HCT116 (cell line): ENCODE measurements at regions not wholly inside any gene's neighbourhood (a gene's known extent, or its start where the extent isn't known, plus 50 kb on each side); places are given as distances from the start of the nearest gene placed in this dataset.

Source experiments
- ATAC-seq: fragments of 200-7000 bp; cut with Tn5 transposase; 2 replicates; pipeline ENCODE4 v1.9.1; 2020; ENCODE audit warnings: mild to moderate bottlenecking, moderate library complexity
- BruUV-seq: library from RNA; stranded (reverse); fragments of 400-500 nt; replicated peaks from 2 replicates; lab custom pipeline; 2021; lab: Mats Ljungman, UMichigan
- CTCF ChIA-PET: fragments of 300-600 bp; sonication (Branson Sonifier 250); formaldehyde crosslinking; loops from one replicate; lab custom pipeline; 2021; ENCODE audit warnings: antibody characterized with exemption; lab: Charles Lee
- POLR2A ChIA-PET: fragments of 300-600, 350-600 bp; sonication (Branson Sonifier 250); formaldehyde crosslinking; loops from one replicate; lab custom pipeline; 2021; ENCODE audit warnings: antibody characterized with exemption; lab: Charles Lee
- RAD21 ChIA-PET, 2 experiments: fragments of 300-600 bp; sonication (Branson Sonifier 250); formaldehyde crosslinking; loops; one replicate each; lab custom pipeline; 2023; ENCODE audit warnings: low total read pairs in 2 of 2; ENCODE audit not compliant: uncharacterized antibody in 2 of 2, unreplicated experiment in 2 of 2, low non-redundant PET in 1 of 2; lab: Charles Lee
- DNase-seq: peaks from one replicate; pipeline ENCODE4 v3.0.0-alpha.2; 2010; ENCODE audit warnings: low read depth, low spot score
- H2AFZ ChIP-seq: fragments of 200-600 bp; shearing (Covaris generic), sonication (generic); 2 replicates; pipeline ENCODE4 v1.6.1; 2017; ENCODE audit warnings: low read depth, mixed run types, mixed read lengths, antibody characterized with exemption, low read length; ENCODE audit not compliant: poor library complexity, severe bottlenecking
- H3K27ac ChIP-seq: 2 replicates; pipeline ENCODE4 v1.5.1; 2012; ENCODE audit warnings: low read depth, low read length
- H3K27me3 ChIP-seq: fragments of 200-600 bp; sonication (generic); 2 replicates; pipeline ENCODE4 v1.6.1; 2016; ENCODE audit warnings: mixed run types, low read length, mixed read lengths; ENCODE audit not compliant: insufficient read depth
- H3K36me3 ChIP-seq, 2 experiments: fragments of 200-500 bp in 1 of 2; fragments of 200-600 bp in 1 of 2; sonication (Bioruptor generic) in 1 of 2; sonication (generic) in 1 of 2; 2 replicates each; pipeline versions ENCODE4 v1.5.1 to v1.6.1; 2014 to 2016; ENCODE audit warnings: low read length in 2 of 2, inconsistent platforms in 1 of 2, mixed read lengths in 1 of 2, mixed run types in 1 of 2; ENCODE audit not compliant: insufficient read depth in 2 of 2, control insufficient read depth in 1 of 2
- H3K4me1 ChIP-seq, 2 experiments: fragments of 200-600 bp in 1 of 2; sonication (generic) in 1 of 2; 2 replicates each; pipeline versions ENCODE4 v1.5.1 to v1.6.1; 2012 to 2017; ENCODE audit warnings: low read length in 2 of 2, inconsistent platforms in 1 of 2, mild to moderate bottlenecking in 1 of 2, mixed read lengths in 1 of 2, mixed run types in 1 of 2, moderate library complexity in 1 of 2; ENCODE audit not compliant: insufficient read depth in 2 of 2, control insufficient read depth in 1 of 2
- H3K4me2 ChIP-seq: fragments of 200-600 bp; sonication (generic); 2 replicates; pipeline ENCODE4 v1.6.1; 2017; ENCODE audit warnings: mixed run types, low read length, mixed read lengths
- H3K4me3 ChIP-seq, 2 experiments: fragments of 200-600 bp in 1 of 2; sonication (generic) in 1 of 2; replicated peaks in 1 of 2; 2 replicates each; pipeline ENCODE4 v1.5.1; 2011 to 2016; ENCODE audit warnings: low read length in 2 of 2, control low read depth in 1 of 2, low read depth in 1 of 2, mild to moderate bottlenecking in 1 of 2, mixed read lengths in 1 of 2, mixed run types in 1 of 2
- H3K79me2 ChIP-seq: fragments of 200-600 bp; sonication (generic); 2 replicates; pipeline ENCODE4 v1.6.1; 2017; ENCODE audit warnings: mild to moderate bottlenecking, mixed run types, low read length, moderate library complexity, mixed read lengths; ENCODE audit not compliant: insufficient read depth
- H3K9ac ChIP-seq: fragments of 200-600 bp; sonication (generic); 2 replicates; pipeline ENCODE4 v1.6.1; 2016; ENCODE audit warnings: low read length, mixed read lengths
- H3K9me2 ChIP-seq: fragments of 200-600 bp; sonication (generic), shearing (Covaris generic); 2 replicates; pipeline ENCODE4 v1.6.1; 2017; ENCODE audit warnings: mixed run types, mild to moderate bottlenecking, moderate library complexity; ENCODE audit not compliant: insufficient read depth
- H3K9me3 ChIP-seq, 2 experiments: fragments of 200-500 bp in 1 of 2; fragments of 200-600 bp in 1 of 2; sonication (Bioruptor generic) in 1 of 2; sonication (generic) in 1 of 2; 2 replicates each; pipeline ENCODE4 v1.6.1; 2014 to 2017; ENCODE audit warnings: low read length in 2 of 2, mixed read lengths in 2 of 2, inconsistent platforms in 1 of 2, low read depth in 1 of 2, mild to moderate bottlenecking in 1 of 2, mixed run types in 1 of 2, moderate library complexity in 1 of 2; ENCODE audit not compliant: control insufficient read depth in 1 of 2, insufficient read depth in 1 of 2
- H4K20me1 ChIP-seq: fragments of 200-600 bp; sonication (generic), shearing (Covaris generic); 2 replicates; pipeline ENCODE4 v1.6.1; 2017; ENCODE audit warnings: mixed run types, mild to moderate bottlenecking, moderate library complexity; ENCODE audit not compliant: insufficient read depth
- ATF3 ChIP-seq: IDR thresholded peaks from 2 replicates; pipeline ENCODE4 v1.6.1; 2012
- CBX3 ChIP-seq: IDR thresholded peaks from 2 replicates; pipeline ENCODE4 v1.6.1; 2012; ENCODE audit warnings: low read depth
- CEBPB ChIP-seq: IDR thresholded peaks from 2 replicates; pipeline ENCODE4 v1.6.1; 2012; ENCODE audit warnings: low read depth
- EZH2 ChIP-seq: fragments of 200-600 bp; sonication (generic); IDR thresholded peaks from 2 replicates; pipeline ENCODE4 v1.6.1; 2017; ENCODE audit warnings: antibody characterized with exemption, mixed run types
- FOSL1 ChIP-seq: IDR thresholded peaks from 2 replicates; pipeline ENCODE4 v1.6.1; 2012; ENCODE audit warnings: low read depth
- JUND ChIP-seq: IDR thresholded peaks from 2 replicates; pipeline ENCODE4 v1.6.1; 2012
- MAX ChIP-seq: IDR thresholded peaks from 2 replicates; pipeline ENCODE4 v1.6.1; 2012
- POLR2A ChIP-seq: IDR thresholded peaks from 2 replicates; pipeline ENCODE4 v1.7.0; 2011; ENCODE audit warnings: borderline replicate concordance; ENCODE audit not compliant: insufficient read depth, insufficient read length; ENCODE audit errors: extremely low read depth
- POLR2AphosphoS5 ChIP-seq: IDR thresholded peaks from 2 replicates; pipeline ENCODE4 v1.6.1; 2011; ENCODE audit warnings: mild to moderate bottlenecking, low read depth, low read length, moderate library complexity
- RAD21 ChIP-seq: IDR thresholded peaks from 2 replicates; pipeline ENCODE4 v1.6.1; 2012; ENCODE audit warnings: low read depth, mild to moderate bottlenecking
- REST ChIP-seq: IDR thresholded peaks from 2 replicates; pipeline ENCODE4 v1.6.1; 2012; ENCODE audit warnings: low read depth
- SP1 ChIP-seq: IDR thresholded peaks from 2 replicates; pipeline ENCODE4 v1.6.1; 2012; ENCODE audit warnings: low read depth
- SRF ChIP-seq: IDR thresholded peaks from 2 replicates; pipeline ENCODE4 v1.6.1; 2012; ENCODE audit warnings: low read depth
- TCF7L2 ChIP-seq: IDR thresholded peaks from 2 replicates; pipeline ENCODE4 v1.7.0; 2011; ENCODE audit warnings: borderline replicate concordance, inconsistent platforms; ENCODE audit not compliant: insufficient read depth, insufficient read length; ENCODE audit errors: extremely low read depth
- YY1 ChIP-seq: IDR thresholded peaks from 2 replicates; pipeline ENCODE4 v1.6.1; 2011; ENCODE audit warnings: low read length, low read depth, moderate library complexity, mild to moderate bottlenecking; ENCODE audit not compliant: insufficient replicate concordance; ENCODE audit errors: extremely low read depth
- ZBTB33 ChIP-seq: IDR thresholded peaks from 2 replicates; pipeline ENCODE4 v1.6.1; 2011; ENCODE audit warnings: mild to moderate bottlenecking, low read length, moderate library complexity; ENCODE audit not compliant: insufficient replicate concordance; ENCODE audit errors: extremely low read depth
- ZNF274 ChIP-seq: fragments of 200-500 bp; sonication (Bioruptor generic); IDR thresholded peaks from 2 replicates; pipeline ENCODE4 v1.6.1; 2014; ENCODE audit warnings: mild to moderate bottlenecking, low read depth, low read length, inconsistent platforms
- intact Hi-C: fragments of 100-400 bp; cut with micrococcal nuclease; formaldehyde crosslinking; loops from 2 replicates; pipeline ENCODE4 v1.10.0; 2022

GRCh38 chr7:97342512-97342911 is 225.0 kb downstream of the SDHAF3 start:
- RAD21 ChIA-PET, result no interaction called here
- ATAC-seq, result no peak
- Histone ChIP-seq H3K27me3 (0 out of 2 replicates have a peak, but pooled peaks cover 7% of the 10 kb centered on the region), H3K9me2 (no peaks in the 10 kb centered on the region), H2AFZ (no peak overlapping the region), H3K27ac (no peak overlapping the region)
- intact Hi-C loops, result loop anchor here (5.0 kb wide), 1 partner anchor 50 kb away; no protein-coding TSS in a partner anchor
- no TSS peak for BruUV-seq
- TF ChIP-seq FOSL1, result no peak
- no peak for TF ChIP-seq POLR2AphosphoS5
- TF ChIP-seq CBX3, result no peak
- no peak for TF ChIP-seq SP1
- no peak for TF ChIP-seq REST
- no peak for TF ChIP-seq ZBTB33
- no peak for TF ChIP-seq SRF
- no peak for TF ChIP-seq CEBPB
- no peak for TF ChIP-seq ATF3
- TF ChIP-seq RAD21, result no peak
- TF ChIP-seq TCF7L2, result no peak
- no peak for TF ChIP-seq MAX
- TF ChIP-seq YY1, result no peak
- TF ChIP-seq ZNF274, result no peak
- no peak for TF ChIP-seq JUND
- no peak for TF ChIP-seq POLR2A
- TF ChIP-seq EZH2, result no peak
- TF ChIP-seq, all 23 proteins: peak for 0
- no peaks in the 10 kb centered on the region for H4K20me1 ChIP-seq
- H3K9me3 ChIP-seq, result no peaks in the 10 kb centered on the region
- no peak overlapping the region for H3K4me3 ChIP-seq
- CTCF ChIA-PET, result no interaction called here
- POLR2A ChIA-PET, result no interaction called here
- no peak overlapping the region for H3K9ac ChIP-seq
- DNase-seq, result no peak
- H3K4me2 ChIP-seq, result no peak overlapping the region
- H3K36me3 ChIP-seq, result no peaks in the 10 kb centered on the region
- no peaks in the 10 kb centered on the region for H3K79me2 ChIP-seq
- H3K4me1 ChIP-seq, result no peaks in the 10 kb centered on the region
